Stomach (tissue), 4 donors: ENCODE measurements at regions not wholly inside any gene's neighbourhood (a gene's known extent, or its start where the extent isn't known, plus 50 kb on each side); places are given as distances from the start of the nearest gene placed in this dataset.

Experiments used
- CTCF ChIP-seq, 7 experiments: fragments of 450-650 bp in 4 of 7; fragments of 200-600 bp in 3 of 7; sonication (generic) in 3 of 7; IDR thresholded peaks; one replicate each; pipeline ENCODE4 v1.5.1; 2016 to 2019; ENCODE audit warnings: antibody characterized with exemption in 7 of 7, control low read depth in 2 of 7, mild to moderate bottlenecking in 1 of 7
- EP300 ChIP-seq: sonication (generic); formaldehyde crosslinking; IDR thresholded peaks from one replicate; pipeline ENCODE4 v1.6.1; 2017; ENCODE audit warnings: antibody characterized with exemption
- POLR2A ChIP-seq, 4 donors: fragments of 450-650 bp; IDR thresholded peaks; one replicate each; pipeline ENCODE4 v1.6.1; 2016; ENCODE audit warnings: antibody characterized with exemption in 4 of 4, control low read depth in 2 of 4, mild to moderate bottlenecking in 1 of 4, moderate library complexity in 1 of 4
- POLR2AphosphoS5 ChIP-seq, 3 donors: sonication (generic); formaldehyde crosslinking; IDR thresholded peaks; one replicate each; pipeline ENCODE4 v1.6.1; 2016; ENCODE audit warnings: antibody characterized with exemption in 3 of 3

GRCh38 chr6:119978274-119978889 is 628.8 kb upstream of the MAN1A1 start:
- TF ChIP-seq POLR2A (IDR thresholded peaks at IDR 0.05): no peak
- TF ChIP-seq CTCF (IDR thresholded peaks at IDR 0.05): peak in 4 of 7 experiments; percentile 29 to 44 (median 37)
- no peak for TF ChIP-seq POLR2AphosphoS5 (IDR thresholded peaks at IDR 0.05)
- TF ChIP-seq EP300: no peak
